NCI-H446 treated with DMSO at 0.1 percent for 48 hours (cell line): ENCODE measurements at regions not wholly inside any gene's neighbourhood (a gene's known extent, or its start where the extent isn't known, plus 50 kb on each side); places are given as distances from the start of the nearest gene placed in this dataset.

Source experiments
- DNase-seq: peaks from one replicate; lab custom pipeline; 2025; lab: John Stamatoyannopoulos, UW

DNA sequence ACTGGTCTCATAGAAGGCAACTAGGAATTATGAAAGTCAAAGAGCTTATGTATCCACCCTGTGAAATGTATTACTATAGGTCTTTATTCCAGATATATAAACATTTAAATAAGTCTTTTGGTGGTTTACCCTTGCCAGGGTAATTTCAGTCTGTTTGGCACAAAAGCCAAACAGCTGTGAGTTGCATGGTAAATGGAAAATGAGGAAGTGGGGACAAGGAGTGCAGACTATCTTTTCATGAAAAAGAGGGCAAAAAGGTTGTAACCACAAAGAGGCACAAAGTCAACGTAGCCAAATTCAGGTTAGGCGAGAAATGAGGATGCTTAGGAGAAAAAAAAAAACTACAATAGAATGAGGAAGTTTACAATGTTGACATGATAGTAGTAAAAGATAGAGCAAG is 492.3 kb upstream of the PRMT6 start:
- no peak for DNase-seq

DNA sequence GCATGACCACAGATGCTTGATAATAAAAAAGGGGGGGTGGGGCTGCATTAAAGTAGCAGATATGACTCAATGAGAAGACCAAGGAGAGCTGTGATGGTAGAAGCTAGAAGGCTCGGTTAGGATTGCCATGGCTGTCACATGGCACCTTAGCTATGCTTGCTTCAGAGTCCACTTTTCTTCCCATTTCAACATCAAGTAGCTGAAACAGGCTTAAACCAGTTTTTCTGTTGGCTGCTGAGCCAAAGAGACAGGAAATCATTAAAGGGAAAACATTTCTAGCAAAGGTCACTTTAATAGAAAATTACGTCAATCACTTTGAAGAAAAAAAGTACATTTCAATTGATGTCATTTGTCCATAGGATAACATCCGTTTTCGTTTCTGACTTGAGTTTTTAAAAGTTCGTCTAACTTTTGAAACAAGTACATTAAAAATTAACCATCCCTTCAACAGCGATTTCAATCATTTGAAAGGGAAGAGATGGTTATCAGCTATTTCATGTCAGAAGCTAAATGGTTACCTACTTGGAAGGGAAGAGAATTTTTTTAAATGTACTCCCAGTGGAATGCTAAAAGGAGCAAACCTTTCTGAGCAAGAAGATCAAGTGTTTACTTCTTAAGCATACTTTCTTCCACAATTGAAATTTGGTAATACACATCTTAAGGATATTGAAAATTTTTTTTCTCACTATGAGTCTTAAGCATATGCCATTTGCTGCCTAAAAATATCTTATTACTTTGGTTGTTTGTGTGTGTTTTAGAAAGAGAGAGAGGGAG is 488.1 kb upstream of the PRMT6 start:
- no peak for DNase-seq

DNA sequence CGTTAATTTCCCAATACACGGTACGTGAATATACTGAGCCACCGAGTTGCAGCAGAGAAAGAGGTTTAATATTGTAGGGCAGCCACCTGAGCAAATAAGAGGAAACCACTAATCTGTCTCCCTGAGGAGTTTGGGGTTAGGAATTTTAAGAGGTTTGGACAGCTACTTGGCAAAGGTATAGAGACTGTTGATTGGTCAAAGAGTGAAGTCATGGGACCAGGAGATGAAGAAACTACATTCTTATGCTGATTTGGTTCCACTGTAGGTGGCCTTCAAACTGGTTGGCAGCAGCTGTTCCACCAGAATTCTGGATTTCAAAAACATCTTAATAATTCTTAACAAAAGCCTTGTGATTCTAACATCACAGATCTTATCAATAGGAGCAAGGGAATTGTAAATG is 485.4 kb upstream of the PRMT6 start:
- DNase-seq: no peak

DNA sequence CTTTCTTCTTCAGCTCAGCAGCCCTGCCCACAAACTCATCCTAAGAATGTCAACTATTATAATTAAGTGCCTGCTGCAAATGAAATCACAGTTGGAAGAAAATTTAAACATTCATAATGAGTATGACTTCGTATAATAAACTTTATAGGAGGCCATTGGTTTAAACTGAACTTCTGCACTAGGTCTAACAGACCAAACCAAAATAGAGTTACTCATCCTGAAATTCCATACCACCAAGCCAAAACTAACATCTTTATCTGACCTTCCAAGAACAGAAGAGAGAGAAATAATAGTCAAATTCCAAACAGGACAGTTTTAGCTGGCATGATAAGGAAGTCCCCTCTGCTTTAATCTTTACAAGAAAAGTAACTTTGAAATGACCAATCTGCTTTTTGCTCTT is 472.4 kb upstream of the PRMT6 start:
- DNase-seq: no peak

DNA sequence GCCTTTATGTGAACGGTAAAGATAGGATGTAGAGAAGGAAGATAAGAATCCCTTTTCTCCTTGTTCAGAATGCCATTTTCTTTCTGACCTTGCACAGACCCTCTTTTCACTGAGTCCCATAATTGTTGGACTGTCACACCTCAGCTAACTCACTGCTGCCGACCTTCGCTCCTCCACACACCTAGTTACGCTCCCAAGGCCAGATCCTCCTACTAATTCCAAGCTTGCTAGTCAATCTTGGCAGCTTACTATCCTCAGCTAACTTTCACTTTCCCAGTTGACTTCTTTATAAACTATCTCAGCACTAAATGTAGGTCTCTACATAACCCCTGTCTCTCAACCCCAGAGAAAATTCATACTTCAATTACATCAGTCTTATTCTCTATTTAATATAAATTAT is 471.8 kb upstream of the PRMT6 start:
- DNase-seq: no peak

DNA sequence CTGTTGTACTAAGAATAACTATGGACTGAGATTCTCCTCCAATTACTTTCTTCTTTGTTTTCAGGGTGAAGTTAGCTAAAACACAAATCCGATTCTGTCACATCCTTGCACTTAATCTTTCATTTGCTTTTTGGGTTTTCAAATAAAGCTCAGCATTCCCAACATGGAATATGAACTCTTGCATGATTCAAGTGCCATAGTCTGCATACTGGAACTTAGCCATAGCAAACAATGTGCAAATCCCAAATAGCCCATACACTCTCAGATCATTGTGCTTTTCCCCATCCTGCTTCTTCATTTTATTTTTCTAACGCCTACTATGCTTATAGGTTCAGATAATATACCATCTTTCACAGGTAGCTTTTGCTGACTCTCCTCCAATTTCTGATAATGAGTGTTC is 455.8 kb upstream of the PRMT6 start:
- DNase-seq: no peak

DNA sequence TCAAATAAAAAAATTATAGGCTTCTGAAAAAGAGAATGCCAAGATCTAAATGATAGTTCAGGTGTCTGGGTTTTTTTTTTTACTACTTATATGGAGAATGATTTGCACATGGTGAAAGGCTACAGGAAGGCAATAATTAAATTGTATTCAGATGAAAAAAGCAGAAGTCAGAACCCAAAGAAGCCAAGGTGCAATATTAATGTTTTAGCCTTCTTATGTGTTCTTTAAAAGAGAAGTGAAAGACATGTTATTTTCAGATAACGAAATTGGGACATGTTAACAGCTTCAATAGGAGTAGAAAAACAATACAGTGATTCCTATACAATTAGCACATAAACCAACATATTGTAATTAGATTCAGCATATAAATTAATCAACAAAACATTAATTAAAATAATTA is 452.9 kb upstream of the PRMT6 start:
- no peak for DNase-seq

DNA sequence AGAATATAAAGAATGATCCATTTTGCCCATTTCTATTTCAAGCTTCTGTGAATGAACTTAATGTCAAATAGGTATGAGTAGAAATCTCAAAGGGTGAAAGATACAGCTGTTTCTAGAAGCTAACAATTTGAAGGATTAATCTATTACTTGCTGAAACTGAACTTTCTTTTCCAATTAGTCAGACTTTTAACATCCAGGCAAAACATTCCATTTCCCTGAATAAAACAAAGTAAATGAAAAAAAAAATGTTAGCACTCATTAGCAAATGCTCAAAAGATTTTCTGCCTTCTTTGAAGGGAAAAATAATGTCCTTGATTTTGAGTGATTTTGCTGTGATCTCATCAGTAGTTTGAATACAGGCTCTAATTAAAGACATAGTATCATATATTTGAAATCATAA is 447.6 kb upstream of the PRMT6 start:
- DNase-seq: no peak

DNA sequence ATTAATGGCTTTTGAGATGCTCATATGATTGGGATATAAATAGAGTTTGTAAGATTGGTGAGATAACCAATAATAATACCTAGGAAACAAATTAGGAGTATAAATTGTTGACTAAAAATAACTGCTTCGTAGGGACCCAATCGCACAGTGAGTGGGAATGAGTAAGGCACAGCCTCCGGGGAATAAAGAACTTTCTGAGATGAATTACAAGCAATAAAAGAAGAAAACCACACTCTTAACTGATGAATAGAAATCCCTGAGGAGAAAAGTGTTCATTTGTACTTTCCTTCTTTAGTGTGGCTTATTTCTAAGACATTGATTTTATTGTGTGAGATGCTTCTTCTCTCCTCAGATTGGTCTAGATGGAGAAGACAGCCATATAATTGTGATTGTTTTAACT is 443.4 kb upstream of the PRMT6 start:
- no peak for DNase-seq

DNA sequence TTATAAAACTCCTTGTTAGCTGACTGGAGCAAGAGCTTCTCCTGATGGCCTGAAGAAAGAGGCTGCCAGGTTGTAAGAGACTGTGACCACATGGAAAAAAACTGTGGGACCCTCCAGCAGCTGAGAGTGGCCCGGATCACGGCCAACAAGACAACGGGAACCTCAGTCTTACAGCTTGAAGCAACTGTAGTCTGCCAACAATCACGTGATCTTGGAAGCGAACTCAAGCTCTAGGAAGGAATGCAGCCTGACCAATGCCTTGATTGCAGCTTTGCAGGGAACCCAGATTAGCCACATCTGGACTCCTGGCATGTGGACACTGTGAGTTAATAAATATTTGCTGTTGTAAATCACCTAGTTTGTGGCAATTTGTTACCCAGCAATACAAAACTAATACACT is 442.6 kb upstream of the PRMT6 start:
- no peak for DNase-seq

DNA sequence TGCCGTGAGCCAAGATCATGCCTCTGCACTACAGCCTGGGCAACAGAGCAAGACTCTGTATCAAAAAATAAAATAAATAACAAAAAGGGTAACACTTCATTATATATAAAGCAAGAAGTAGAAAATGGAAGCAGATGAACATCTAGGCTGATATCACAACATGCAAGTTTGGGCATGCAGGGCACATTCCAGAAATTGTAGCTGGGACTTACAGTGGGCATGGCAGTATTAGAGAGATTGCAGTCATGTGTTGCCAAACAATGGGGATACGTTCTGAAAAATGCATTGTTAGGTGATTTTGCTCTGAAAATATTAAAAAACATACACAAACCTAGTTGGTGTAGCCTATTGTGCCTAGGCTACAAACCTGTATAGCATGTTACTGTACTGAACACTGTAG is 441.0 kb upstream of the PRMT6 start:
- no peak for DNase-seq

DNA sequence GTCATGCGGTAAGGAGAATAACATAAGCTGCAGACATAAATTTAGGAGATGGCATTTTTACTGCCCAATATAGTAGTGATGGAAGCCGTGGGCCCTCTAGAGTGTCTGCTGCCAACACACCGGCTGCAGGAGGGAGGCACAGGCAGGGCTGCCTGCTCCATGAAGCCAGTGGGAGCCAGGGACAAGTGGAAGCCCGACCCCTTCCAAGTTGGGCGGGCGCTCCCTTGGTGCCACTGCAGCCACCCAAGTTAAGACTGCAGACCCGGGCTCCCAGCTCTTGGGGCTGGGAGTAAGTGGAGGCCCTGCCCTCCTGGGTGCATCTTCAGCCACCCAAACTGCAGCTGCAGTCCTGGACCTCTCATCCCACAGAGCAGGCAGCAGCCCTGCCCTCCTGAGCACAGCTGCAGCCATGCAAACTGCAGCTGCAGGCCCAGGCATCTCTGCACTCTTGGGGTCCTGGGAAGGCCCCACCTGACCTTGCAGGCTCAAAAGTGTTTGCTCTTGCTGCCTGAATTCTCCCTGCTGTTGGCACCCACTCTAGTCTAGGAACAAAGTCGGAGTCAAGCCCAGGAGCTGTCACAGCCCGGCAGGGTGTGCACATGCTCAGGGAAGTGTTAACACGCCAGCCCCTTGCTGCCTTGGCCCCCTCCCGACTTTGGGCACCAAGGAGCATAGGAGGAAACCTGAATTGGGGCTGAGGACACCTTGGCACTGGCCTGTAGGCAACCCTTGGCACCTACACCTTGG is 437.2 kb upstream of the PRMT6 start:
- DNase-seq: no peak

DNA sequence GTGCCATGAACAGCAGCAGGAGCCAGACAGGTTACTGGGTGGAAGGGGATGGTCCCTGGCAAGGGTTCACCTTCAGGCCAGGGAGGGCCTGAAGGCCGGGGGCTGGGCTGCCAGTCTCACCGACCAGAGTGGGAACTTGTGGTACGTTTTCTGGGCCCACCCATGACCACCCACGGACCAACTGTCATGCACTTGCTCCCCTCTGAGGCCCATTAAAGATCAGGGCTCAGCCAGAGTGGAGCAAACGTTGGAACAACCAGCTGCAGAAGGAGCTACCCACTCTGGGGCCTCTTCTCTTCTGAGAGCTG is 436.7 kb upstream of the PRMT6 start:
- no peak for DNase-seq

DNA sequence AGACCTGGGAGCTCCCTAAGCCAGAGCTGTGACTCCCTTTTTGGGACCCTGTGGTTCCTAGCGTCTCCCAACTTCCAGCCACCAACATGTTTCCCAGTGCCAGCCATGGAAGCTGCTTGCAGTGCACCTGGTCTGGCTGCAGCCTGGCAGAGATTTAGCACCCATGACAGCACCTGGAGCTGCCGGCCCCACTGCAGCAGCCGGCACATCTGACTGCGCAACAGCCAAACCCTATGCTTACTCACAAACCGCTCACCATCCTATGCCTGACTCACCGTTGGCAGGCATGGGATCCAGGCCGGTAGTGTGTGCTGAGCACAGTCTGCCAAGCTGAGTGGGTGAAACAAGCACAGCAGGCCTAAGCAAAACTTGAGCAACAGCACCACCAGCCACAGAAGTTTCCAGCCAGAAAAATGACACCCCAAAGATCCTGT is 435.9 kb upstream of the PRMT6 start:
- peak; percentile 86 for DNase-seq

DNA sequence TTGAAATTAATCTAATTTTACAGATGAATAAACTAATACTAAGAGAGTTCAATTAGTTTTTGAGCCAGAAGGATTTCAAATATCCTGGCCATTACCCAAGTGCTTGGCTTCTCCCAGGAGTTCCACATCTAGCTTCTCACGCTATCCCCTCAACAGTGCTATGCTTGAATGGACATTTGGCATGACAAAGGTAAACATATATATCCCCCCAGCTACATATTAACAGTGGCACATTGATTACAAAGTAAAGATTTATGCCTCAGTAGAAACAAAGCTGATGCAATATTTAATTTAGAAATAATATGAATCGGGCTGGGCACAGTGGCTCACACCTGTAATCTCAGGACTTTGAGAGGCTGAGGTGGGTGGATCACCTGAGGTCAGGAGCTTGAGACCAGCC is 434.6 kb upstream of the PRMT6 start:
- DNase-seq: peak; percentile 85

DNA sequence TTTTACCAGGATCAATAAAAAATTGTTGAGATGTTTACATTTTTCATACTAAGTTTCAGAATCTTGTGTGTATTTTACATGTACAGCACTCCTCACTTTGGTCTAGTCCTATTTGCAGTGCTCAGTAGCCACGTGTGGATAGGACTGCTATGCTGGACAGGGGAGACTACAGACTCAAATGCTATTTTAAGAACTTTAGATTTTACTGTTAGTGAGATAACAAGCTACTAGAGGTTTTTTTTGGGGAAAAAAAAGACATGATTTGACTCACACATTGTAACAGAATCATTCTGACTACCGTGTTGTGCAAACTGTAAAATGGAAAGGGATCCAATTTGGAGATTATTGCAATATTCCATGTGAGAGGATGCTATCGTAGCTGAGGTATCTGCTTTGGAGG is 418.9 kb upstream of the PRMT6 start:
- DNase-seq: no peak

DNA sequence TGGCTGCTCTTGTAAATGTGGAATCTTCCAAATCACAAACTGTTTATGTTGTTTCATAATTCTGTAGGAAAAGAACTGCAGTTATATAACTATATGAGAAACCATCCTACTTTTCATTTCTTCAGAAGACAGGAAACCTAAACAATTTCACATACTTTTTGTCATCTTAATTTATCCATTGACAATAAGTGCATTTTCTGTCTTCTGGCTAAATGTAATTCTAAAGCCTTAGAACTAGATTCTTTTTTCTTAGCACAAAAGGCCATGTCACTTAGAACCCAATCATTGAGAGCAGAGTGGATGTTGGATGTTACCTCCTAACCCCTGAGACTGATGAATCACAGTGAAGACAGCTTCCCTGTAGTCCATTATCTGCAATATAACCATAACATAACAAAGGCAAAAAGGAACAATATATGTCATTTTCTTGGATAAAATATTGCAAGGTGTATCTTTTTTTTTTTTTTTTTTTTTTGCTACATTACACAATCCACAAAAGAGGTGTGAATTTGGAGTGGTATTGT is 410.2 kb upstream of the PRMT6 start:
- no peak for DNase-seq

DNA sequence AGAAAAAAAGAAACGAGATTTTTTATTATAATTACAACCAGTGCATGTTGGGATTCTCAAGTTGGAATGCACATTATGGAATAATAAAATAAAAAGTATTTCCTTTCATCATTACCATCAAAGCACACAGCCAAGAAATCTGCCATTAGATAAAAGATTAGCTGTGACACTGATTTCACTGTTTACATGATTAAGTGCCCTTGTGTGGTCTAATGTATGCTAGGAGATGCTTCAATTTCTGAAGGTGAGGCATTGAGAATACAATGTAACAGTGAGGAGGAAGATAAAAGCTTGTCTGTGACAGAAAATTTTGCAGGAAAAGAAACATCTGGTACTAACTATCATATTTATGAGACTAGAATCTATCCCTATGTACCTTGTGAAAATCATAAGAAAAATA is 409.7 kb upstream of the PRMT6 start:
- no peak for DNase-seq

DNA sequence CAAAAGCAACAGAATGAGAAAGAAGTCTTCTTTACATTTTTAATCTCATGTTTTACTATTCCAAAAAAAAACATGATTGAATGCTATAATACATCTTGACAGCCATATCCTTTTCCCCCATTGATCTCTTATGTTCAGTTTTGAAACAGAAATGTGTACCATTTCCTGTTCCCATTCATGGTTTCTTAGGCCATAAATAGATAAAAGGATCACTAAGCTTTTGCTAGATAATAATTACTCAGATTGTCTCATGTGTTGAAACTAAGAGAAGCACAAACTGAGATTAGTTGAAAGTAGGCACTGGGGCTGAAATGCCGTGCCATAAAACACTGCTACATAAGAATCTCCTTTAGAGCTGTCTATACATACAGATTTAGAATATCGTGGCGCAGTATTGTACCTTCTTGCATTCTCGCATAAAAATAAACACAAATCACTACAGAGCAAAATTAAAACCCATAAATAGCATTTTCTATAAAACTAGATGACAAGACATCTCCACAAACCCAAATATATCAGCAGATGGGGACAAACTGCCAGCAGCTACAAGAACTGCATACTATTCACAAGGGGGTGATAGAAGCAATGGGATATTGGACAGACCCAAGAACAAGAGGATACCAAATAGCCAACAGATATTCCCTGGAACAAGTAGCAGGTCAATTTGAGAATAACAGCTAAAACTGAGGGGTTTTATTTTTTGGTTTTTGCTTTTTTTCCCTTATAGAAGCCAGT is 405.3 kb upstream of the PRMT6 start:
- no peak for DNase-seq

DNA sequence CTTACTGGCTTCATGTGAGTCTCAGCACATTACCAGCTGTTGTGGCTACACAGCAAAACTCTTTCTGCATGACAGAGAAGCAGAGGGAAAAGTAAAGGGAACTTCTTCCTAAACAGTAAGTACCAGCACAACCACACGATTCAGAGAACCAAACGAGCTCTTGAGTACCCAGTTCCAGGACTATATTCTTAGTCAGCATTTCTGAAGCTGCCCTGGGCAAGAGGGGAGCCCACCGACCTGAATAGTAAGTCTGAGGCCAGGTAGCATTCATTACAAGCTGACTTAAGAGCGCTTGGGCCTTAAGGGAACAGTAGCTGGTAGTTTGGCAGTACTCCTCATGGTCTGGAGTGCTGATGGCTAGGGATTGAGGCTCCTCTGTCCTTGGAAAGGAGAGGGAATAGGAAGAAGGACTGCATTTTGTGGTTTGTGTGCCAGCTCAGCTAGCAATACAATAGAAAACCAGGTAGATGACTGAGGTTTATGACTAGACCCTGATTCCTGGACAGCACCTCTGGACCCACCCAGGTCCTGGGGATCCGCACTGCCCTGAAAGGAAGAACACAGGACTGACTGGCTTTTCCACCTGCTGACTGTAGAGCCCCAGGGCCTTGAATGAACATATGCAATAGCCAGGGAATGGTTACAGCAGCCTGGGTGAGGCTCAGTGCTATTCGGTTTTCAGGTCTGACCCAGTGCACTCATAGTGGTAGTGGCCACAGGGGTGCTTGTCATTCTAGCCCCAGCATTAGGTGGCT is 396.8 kb upstream of the PRMT6 start:
- no peak for DNase-seq

DNA sequence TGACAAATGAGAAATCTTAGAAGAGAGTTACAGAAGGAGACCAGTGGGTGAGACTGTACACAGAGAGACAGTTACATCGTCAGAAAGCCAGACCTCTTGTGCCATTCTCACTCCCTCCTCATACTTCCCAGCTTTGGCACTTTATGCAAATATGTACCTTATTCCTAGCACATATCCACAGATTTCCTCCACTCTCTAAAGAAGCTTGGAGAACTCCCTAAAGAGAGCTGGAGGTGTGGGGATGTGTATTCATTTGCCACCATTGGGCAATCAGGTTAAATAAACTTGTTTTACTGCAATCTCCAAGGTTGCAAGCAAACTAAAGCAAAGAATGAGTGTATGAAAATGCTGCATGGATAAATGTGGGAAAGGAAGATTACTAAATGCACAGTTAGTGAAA is 380.9 kb upstream of the PRMT6 start:
- DNase-seq: no peak

DNA sequence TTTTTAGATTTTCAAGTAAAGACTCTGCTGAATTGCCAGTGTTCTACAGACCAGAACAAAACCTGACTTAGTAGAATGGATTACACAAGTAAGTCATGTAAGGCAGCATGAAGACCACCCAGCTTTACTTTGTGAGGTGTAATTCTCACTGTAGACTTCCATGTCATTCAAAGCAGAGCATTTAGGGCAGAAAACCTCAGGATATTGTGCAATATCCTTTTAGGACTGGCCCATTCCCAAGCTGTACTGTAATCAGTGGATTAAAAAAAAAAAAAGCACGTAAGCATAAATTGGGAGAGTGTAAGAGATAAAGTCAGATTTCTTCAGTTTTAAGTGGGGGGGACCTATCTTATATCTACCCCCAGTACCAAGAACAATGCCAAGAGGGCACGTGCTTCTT is 380.5 kb upstream of the PRMT6 start:
- no peak for DNase-seq
